ENCODE measurements at regions not wholly inside any gene's neighbourhood (a gene's known extent, or its start where the extent isn't known, plus 50 kb on each side); places are given as distances from the start of the nearest gene placed in this dataset.
"Not testable (repeated sequence)": the region's sequence is repeated elsewhere in the genome, so short reads cannot be mapped to it uniquely, and the experiment has no call there.

DNA sequence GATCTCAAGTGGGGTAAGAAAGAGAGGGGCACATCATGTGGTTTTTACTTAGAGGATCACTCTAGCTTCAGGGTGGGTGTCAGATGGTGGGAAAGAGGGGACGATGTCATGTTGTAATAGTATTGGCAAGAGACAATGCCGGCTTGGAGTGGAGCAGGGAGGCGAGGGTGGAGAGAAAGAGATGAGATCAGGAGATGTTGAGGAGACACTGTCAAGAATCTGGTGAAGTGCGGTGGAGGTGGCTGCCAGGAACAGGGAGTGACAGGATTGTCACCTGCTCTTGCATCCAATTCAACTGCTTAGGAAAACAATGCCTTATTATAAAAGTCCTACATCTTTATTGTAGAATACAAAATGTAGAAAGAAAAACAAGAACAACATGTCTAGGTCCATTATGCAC is 63.0 kb upstream of the MKI67 start:
- no peaks in the 10 kb centered on the region for H3K36me3 ChIP-seq
- no peaks in the 10 kb centered on the region for H3K4me1 ChIP-seq
- no peak for DNase-seq
- no peaks in the 10 kb centered on the region for H3K9me3 ChIP-seq
- peaks cover 0 to 13% (median 0%) of the 10 kb centered on the region in 4 donors for H3K27me3 ChIP-seq
- intact Hi-C loops (cut with DNase I) = no loop called here
- TF ChIP-seq POLR2A (IDR thresholded peaks at IDR 0.05) = no peak
- TF ChIP-seq, protein P1, sequence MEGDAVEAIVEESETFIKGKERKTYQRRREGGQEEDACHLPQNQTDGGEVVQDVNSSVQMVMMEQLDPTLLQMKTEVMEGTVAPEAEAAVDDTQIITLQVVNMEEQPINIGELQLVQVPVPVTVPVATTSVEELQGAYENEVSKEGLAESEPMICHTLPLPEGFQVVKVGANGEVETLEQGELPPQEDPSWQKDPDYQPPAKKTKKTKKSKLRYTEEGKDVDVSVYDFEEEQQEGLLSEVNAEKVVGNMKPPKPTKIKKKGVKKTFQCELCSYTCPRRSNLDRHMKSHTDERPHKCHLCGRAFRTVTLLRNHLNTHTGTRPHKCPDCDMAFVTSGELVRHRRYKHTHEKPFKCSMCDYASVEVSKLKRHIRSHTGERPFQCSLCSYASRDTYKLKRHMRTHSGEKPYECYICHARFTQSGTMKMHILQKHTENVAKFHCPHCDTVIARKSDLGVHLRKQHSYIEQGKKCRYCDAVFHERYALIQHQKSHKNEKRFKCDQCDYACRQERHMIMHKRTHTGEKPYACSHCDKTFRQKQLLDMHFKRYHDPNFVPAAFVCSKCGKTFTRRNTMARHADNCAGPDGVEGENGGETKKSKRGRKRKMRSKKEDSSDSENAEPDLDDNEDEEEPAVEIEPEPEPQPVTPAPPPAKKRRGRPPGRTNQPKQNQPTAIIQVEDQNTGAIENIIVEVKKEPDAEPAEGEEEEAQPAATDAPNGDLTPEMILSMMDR (IDR thresholded peaks at IDR 0.05) = no peak
- no peak overlapping the region for H3K4me3 ChIP-seq
- 81 to 84% methylated on average over 4 of the region's 4 CpGs for WGBS, 2 donors
- H3K27ac ChIP-seq = no peak overlapping the region

DNA sequence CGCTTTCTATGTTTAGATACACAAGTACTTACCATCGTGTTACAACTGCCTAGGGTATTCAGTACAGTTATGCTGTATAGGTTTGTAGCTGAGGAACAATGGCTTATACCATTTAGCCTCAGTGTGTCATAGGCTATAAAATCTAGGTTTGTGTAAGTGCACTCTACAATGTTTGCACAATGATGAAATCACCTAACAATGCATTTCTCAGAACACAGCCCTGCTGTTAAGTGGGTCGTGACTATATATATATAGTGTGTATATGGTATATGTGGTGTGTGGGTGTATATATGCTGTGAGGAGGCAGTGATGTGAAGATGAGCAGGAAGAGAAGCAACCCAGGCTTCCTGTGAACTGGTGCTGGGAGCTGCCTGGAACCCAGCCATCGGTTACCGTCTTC is 65.6 kb upstream of the MKI67 start:
- WGBS, 2 donors = 65 to 74% methylated on average over 5 of the region's 5 CpGs
- no peaks in the 10 kb centered on the region for H3K4me1 ChIP-seq
- peaks cover 0 to 13% (median 0%) of the 10 kb centered on the region in 4 donors for H3K27me3 ChIP-seq
- no peak for TF ChIP-seq POLR2A (IDR thresholded peaks at IDR 0.05)
- TF ChIP-seq, protein P1 (IDR thresholded peaks at IDR 0.05) = no peak
- intact Hi-C loops (cut with DNase I) = no loop called here
- H3K4me3 ChIP-seq = no peak overlapping the region
- H3K36me3 ChIP-seq = no peaks in the 10 kb centered on the region
- no peak overlapping the region for H3K27ac ChIP-seq
- no peaks in the 10 kb centered on the region for H3K9me3 ChIP-seq
- DNase-seq = no peak

DNA sequence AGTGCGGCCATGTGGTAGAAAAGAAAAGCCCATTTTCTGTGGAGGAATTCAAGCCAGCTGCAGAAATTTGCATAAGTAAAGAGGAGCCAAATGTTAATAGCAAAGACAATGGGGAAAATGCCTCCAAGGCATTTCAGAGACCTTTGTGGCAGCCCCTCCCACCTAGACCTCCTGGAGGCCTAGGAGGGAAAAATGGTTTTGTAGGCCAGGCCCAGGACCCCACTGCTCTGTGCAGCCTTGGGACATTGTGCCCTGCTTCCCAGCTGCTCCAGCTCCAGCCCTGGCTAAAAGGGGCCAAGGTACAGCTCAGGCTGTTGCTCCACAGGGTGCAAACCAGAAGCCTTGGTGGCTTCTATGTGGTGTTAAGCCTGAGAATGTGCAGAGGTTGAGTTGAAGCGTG is 75.6 kb upstream of the MKI67 start:
- H3K36me3 ChIP-seq; H3K27ac ChIP-seq; DNase-seq; H3K4me1 ChIP-seq; intact Hi-C loops (cut with DNase I); H3K9me3 ChIP-seq; H3K4me3 ChIP-seq: not testable (repeated sequence)
- peaks cover 0 to 31% (median 0%) of the 10 kb centered on the region in 4 donors for H3K27me3 ChIP-seq
- WGBS, 2 donors = 93 to 97% methylated on average over 1 to 2 of the region's 2 CpGs

DNA sequence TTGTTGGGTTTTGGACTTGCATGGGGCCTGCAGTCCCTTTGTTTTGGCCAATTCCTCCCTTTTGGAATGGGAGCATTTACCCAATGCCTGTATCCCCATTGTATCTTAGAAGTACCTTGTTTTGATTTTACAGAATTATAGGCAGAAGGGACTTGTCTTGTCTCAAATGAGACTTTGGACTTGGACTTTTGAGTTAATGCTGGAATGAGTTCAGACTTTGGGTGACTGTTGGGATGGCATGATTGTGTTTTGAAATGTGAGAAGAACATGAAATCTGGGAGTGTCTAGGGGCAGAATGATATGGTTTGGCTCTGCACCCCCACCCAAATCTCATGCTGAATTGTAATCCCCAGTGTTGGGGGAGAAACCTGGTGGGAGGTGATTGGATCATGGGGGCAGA is 76.8 kb upstream of the MKI67 start:
- H3K4me3 ChIP-seq = no peak overlapping the region
- intact Hi-C loops (cut with DNase I) = no loop called here
- no peaks in the 10 kb centered on the region for H3K9me3 ChIP-seq
- no peaks in the 10 kb centered on the region for H3K4me1 ChIP-seq
- peaks cover 0 to 36% (median 0%) of the 10 kb centered on the region in 4 donors for H3K27me3 ChIP-seq
- no peak for DNase-seq
- H3K27ac ChIP-seq = no peak overlapping the region
- TF ChIP-seq, protein P1 (IDR thresholded peaks at IDR 0.05) = no peak
- no peak for TF ChIP-seq POLR2A (IDR thresholded peaks at IDR 0.05)
- no peaks in the 10 kb centered on the region for H3K36me3 ChIP-seq

DNA sequence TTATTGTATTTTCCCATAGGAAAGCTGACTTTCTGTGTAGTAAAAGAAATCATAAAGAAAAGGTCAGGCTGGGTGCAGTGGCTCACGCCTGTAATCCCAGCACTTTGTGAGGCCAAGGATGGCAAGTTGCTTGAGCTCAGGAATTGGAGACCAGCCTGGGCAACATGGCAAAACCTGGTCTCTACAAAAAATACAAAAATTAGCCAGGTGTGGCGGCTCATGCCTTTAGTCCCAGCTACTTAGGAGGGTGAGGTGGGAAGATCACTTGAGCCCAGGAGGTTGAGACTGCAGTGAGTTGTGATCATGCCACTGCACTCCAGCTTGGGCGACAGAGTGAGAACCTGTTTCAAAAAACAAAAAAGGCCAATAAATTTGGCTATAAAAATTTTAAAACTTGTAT is 79.4 kb upstream of the MKI67 start:
- H3K36me3 ChIP-seq; H3K4me3 ChIP-seq; DNase-seq; H3K9me3 ChIP-seq; intact Hi-C loops (cut with DNase I); H3K4me1 ChIP-seq; H3K27ac ChIP-seq: not testable (repeated sequence)
- peaks cover 0 to 25% (median 0%) of the 10 kb centered on the region in 4 donors for H3K27me3 ChIP-seq
- 79 to 91% methylated on average over 3 of the region's 3 CpGs for WGBS, 2 donors

DNA sequence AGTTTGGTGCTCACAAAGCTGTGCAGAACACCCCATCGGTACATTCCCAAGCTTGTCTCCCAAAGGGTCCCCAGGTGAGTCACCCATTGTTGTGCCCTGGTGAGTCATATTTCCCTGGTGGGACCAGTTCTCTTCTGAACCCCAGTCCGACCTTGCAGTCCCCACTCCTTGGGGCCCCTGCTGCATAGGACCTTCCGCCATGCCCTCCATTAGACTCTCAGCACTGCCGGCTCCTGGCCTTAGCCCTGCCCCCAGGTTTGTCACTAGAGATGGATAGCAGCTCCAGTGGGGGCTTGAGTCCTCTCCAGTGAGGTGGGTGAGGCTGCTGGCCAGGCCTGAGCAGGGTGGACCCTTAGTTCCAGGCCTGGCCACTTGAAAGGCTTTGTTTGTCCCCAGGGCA is 80.5 kb upstream of the MKI67 start:
- intact Hi-C loops (cut with DNase I) = no loop called here
- H3K27ac ChIP-seq = no peak overlapping the region

More for the DNA sequence above, 80.5 kb upstream of the MKI67 start:
- H3K9me3 ChIP-seq = no peaks in the 10 kb centered on the region
- 65 to 86% methylated on average over 1 to 2 of the region's 4 CpGs for WGBS, 2 donors
- peaks cover 0 to 25% (median 0%) of the 10 kb centered on the region in 4 donors for H3K27me3 ChIP-seq
- no peak for TF ChIP-seq POLR2A (IDR thresholded peaks at IDR 0.05)
- TF ChIP-seq, protein P1 (IDR thresholded peaks at IDR 0.05) = no peak
- no peak for DNase-seq
- no peak overlapping the region for H3K4me3 ChIP-seq
- no peaks in the 10 kb centered on the region for H3K36me3 ChIP-seq
- H3K4me1 ChIP-seq = peaks cover 0 to 18% (median under 1%) of the 10 kb centered on the region in 3 donors
